HG02678 (cell line): ENCODE measurements at regions not wholly inside any gene's neighbourhood (a gene's known extent, or its start where the extent isn't known, plus 50 kb on each side); places are given as distances from the start of the nearest gene placed in this dataset.
"Not testable (repeated sequence)": the region's sequence is repeated elsewhere in the genome, so short reads cannot be mapped to it uniquely, and the experiment has no call there.

Experiments used
- ATAC-seq: cut with Tn5 transposase; IDR thresholded peaks from one replicate; pipeline ENCODE4 v1.9.1; 2021; ENCODE audit warnings: mild to moderate bottlenecking, moderate library complexity; ENCODE audit not compliant: unreplicated experiment

DNA sequence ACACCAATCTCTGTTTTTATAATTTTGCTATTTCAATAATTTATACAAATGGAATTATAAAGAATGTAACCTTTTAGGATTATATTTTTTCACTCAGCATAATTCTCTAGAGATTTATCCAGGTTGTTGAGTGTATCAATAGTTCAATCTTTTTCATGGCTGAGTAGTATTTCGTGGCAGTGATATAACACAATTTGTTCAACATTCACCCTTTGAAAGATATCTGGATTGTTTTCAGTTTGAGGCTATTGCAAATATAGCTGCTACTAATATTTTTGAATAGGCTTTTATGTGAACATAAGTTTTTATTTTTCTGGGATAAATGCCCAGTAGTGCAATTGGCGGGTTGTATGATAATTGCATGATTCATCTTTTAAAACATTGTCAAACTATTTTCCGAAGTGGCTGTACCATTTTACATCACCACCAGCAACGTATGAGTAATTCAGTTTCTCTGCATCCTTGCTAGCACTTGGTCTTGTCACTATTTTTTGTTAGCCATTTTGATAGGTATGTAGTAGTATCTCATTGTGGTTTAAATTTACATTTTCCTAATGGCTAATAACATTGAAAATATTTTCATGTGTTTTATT lies 55.6 kb upstream of the ABCD3 start:
- no peak for ATAC-seq

DNA sequence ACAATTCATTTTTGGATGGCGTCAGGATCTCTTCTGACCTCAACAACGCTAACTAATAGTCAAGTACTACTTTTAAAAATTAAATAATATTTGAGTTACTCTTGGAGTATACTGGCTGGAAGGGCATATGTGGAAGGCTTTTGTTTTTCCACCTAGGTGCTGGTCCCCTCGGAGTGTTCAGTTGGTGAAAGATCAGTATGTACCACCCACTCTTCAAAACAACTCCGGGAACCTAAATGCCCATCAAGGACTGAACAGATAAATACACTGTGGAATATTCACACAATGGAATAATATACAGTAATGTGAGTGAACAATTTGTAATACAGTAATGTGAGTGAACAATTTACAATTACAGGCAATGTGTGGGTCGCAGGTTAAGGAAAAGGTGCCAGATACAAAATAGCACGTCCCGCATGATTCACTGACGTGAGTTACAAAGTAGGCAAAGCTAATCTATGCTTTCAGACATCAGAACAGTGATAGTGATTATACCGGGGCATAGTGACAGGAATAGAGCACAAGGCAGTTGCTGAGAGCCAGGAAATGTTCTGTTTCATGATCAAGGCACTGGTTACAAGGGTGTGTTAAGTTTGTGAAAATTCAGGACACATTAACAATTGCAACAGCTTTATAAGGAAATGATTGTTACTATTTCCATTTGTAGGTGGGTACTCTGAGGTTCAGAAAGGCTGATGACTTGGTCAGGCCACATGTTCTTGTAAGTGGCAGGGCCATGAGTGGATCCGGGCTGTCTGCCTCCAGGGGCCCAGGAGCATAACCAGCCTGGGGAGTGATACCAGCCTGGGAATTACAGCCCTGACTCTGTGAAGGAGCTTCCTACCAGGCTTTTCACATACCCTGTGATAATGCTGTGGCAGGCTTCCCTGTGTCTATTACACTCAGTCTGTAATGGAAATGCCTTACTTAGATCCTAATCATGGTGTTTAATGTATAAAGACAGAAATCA lies 59.3 kb upstream of the ABCD3 start:
- no peak for ATAC-seq

DNA sequence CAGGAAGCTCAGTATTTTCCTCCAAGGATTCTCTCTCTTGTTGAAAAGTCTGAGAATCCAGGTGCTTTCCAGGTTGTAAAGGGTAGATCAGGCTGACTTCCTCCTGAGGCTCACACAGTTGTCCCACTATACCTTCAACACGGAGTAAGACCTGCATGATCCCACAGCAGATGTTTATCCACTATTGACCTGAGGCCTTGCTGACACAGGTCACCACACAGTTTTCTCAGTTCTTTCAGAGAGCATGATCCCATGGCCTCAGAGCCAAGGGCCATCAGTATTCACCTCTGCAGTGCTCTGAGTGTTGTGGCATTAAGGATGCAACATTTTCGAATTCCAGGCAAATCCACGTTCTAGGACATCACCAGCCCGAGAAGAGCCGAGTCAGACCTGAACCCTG lies 60.5 kb upstream of the ABCD3 start:
- no peak for ATAC-seq

GRCh38 chr1:94355485-94355980 lies 62.7 kb upstream of the ABCD3 start:
- ATAC-seq = no peak

- no peak for ATAC-seq
These were observed 66.7 kb upstream of the ABCD3 start for GRCh38 chr1:94351481-94351880.

DNA sequence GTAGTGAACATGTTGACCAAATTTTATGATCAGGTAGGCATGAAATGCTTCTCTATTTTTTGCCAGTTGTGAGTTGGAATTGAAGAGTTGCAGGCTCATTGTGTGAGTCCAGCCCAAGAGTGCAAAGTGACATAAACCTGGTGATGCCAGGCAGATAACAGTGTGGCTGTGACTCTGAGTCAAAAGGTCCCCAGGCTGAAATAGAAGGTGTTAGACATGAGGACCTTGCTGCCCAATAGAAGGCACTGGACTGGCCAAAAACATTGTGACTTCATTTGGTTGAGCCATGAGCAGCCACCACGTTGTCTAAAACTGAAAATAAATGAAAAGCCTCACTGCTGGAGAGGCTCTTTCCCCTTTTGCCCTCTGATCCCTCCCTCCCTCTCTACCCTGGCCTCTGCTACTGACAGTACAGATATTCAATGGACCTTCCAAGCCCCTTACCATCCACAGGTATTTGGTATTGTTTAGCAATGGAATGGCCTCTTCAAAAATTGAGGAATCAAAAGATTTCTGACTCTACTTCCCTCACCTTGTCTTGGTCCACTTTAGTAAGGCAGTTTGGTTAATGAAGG lies 67.8 kb upstream of the ABCD3 start:
- no peak for ATAC-seq

DNA sequence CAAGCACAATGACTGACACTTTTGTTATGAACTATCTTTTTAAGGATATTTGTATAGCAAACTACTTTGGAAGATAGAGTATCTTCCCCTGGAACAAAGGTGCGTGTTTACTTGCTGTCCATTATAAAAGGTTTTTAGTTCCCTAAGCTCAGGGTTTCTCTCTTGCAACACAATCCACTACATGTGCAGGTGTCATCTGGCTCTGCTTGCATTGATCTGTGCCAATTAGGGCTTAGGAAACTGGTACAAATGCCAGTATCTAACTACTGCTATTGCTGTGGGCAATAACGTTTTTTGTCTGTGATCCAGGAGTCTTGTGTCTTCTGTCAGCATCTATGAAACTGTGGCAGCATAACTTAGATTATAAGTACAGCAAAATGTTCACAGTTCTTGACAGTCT lies 68.3 kb upstream of the ABCD3 start:
- no peak for ATAC-seq

GRCh38 chr1:94348386-94348785 lies 69.8 kb upstream of the ABCD3 start:
- not testable (repeated sequence) for ATAC-seq

DNA sequence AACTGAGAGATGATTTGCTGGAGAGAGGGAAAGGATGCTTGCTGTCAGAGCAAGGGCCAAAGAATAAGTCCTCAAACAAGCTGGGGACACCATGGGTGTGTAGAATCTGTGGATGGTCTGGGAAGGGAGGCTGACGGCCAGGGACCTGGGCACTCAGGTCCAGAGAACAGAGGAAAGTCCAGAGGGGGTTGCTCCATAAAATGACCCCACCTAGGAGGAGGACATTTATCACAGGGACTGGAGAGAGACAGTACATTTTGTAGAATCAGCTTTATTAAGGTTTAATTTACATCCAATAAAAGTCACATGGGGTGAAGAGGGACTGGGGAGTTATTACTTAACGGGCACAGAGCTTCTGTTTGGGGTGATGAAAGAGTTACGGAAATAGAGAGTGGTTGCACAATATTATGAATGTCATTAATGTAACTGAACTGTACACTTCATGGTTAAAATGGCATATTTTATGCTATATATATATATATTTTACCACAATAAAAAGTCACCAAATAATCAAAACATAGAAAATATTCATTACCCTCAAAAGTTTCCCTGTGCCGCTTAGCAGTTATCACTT lies 73.0 kb upstream of the ABCD3 start:
- no peak for ATAC-seq

- no peak for ATAC-seq
These were observed 75.8 kb upstream of the ABCD3 start for GRCh38 chr1:94342416-94342815.

DNA sequence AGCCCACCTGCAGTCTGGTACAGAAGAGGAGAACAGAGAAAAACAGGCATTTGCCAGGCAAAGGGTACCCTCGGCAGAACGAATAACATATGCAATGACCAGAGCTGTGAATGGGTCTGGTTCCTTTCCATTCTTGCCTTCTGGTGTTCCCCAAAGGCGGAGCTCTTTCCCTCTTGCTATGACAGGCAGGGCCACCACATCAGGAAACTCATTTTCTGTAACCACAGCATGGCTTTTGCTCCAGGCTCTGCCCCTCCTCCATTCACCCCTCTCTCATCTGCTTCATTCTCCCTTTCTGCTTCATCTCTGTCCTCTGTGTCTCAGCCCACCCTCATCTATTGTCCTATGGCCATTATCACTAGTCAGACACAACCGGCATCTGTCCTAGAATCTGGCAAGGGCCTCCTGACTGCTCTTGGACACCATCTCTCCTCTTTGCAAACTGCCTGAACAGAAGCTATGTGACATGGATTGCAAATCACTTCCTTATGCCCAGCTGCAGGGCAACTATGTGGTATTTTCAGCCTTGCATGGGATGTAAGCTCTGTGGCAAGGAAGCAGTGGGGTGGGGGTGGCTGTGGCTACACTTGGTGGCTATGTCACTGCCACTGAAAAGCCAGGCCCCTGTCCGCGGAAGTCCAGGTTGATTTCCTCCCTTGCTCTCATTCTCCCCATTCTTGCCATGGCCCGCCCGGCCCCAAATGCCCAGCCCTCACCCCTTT lies 78.8 kb upstream of the ABCD3 start:
- no peak for ATAC-seq

DNA sequence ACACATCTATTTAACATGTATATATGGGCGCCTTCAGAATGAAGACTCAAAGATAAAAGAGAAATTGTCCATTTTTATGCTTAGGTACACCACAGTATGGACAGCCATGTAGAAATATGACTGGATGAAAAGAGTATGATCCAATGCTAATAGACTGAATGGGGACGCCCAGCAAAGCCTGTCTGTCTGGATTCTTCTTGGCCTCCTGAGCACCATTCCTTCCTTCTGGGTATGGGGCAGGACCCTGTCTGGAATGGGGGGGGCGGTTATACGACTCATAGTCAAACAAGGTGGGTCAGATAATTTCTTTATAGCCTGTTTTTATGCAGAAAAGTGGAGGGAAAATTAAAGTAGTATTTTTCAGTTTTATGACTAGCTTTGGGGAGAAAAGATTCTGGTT lies 81.2 kb upstream of the ABCD3 start:
- no peak for ATAC-seq

DNA sequence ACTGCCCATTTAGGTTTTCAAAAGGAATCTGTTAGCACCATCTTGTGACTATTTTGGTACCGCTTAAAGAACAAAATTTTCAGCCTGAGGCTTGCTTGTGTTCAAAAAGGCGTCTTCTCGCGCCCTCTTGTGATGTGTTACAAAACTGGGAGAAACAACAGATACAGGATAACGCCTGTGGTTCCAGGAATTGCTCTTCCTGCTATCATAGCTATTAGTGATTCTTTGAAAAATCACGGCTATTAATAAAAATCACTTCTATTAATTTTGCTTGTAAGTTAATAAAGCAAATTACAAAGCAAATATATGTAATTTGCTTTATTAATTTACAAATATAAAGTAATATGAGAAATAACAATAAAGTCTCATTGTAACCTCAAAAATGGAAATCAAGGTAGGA lies 82.2 kb upstream of the ABCD3 start:
- peak; percentile 51 for ATAC-seq

DNA sequence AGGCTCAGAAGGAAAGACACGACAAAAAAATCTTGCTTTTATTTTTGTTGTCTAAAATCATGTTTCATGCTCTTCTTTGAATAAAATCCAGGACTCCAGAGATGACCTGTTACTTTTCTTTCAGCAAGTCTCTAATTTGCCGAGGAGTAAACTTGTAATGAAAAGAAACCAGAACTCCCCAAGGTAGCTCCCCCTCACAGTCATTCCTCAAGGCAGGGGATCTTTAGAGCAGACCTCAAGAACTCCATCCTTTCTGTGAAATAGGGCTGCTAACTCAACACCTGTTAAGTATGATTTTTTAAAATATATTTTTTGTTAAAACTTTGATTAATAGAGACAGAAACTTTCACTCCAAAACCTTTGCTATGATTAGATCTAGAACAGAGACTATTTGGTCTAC lies 82.7 kb upstream of the ABCD3 start:
- peak; percentile 51 for ATAC-seq

DNA sequence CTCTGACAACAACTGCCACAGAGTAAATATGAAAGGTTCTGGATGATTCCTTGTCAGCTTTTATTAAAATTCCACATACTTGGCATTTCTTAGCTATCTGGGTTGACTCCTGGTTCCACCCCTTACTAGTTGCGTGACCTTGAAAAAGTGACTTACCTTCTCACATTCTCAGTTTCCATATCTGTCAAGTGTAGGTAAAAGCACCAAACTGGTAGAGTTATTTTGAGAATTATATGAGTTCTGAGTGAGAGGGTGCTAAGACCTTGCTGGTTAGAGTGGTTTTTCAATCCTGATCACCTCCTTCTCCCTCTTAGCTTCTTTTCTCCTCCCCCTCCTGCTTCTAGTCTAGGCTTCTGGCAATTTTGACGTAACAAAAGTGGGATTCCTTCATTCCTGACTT lies 83.4 kb upstream of the ABCD3 start:
- peak; percentile 33 for ATAC-seq

- peak; percentile 67 for ATAC-seq
These were observed 85.2 kb upstream of the ABCD3 start for GRCh38 chr1:94332952-94333351.

- no peak for ATAC-seq
These were observed 85.7 kb upstream of the ABCD3 start for GRCh38 chr1:94332516-94332915.

- no peak for ATAC-seq
These were observed 88.2 kb upstream of the ABCD3 start for GRCh38 chr1:94329986-94330385.

GRCh38 chr1:94329276-94329675 lies 88.9 kb upstream of the ABCD3 start:
- no peak for ATAC-seq

DNA sequence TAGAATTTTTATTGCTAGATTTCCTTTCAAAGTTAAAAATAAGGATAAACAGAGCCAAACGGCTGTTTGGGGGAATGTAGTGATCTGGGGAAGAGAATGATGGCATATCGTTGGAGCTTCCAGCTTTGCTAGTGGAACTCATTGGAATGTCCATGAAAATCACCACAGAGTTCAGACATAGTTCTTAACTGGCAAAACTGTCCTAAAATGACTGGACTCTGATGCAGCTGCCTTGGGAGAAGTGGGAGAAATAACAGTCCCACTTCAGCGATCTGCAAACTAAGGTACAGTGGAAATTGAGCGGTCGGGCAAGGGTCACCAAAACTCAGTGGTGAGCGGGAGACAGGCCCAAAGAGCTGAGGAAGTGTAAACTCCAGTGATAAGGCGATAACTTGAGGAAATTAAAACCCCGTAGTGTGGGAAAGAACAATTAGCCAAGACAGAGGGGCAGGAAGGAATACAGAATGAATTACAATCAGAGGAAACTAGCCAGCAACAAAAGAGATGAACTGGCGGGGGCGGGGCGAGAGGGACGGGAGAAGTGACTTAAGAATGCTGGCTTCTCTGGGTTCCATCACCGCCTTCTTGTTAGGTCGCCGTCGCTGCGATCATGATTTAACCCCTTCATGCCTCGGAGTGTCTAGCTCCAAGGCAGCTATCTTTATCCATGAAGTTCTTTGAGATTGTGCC lies 89.8 kb upstream of the ARHGAP29 start:
- no peak for ATAC-seq
